ENCODE measurements at regions not wholly inside any gene's neighbourhood (a gene's known extent, or its start where the extent isn't known, plus 50 kb on each side); places are given as distances from the start of the nearest gene placed in this dataset.

- no peak for DNase-seq
Observed at GRCh38 chr15:57823325-57823882, 116.9 kb downstream of the POLR2M start.

GRCh38 chr15:57824186-57824585 is 117.7 kb downstream of the POLR2M start:
- no peak for DNase-seq

GRCh38 chr15:57827021-57827420 is 120.5 kb downstream of the POLR2M start:
- DNase-seq = no peak

GRCh38 chr15:57827971-57828370 is 121.5 kb downstream of the POLR2M start:
- DNase-seq = no peak

GRCh38 chr15:57832183-57832582 is 125.7 kb downstream of the POLR2M start:
- DNase-seq = no peak

GRCh38 chr15:57835119-57835518 is 128.6 kb downstream of the POLR2M start:
- DNase-seq = no peak

- DNase-seq = no peak
Observed at GRCh38 chr15:57849317-57849716, 142.8 kb downstream of the POLR2M start.

GRCh38 chr15:57854531-57854930 is 148.0 kb downstream of the POLR2M start:
- no peak for DNase-seq

GRCh38 chr15:57857871-57858270 is 151.4 kb downstream of the POLR2M start:
- no peak for DNase-seq

- no peak for DNase-seq
Observed at GRCh38 chr15:57859130-57859685, 152.7 kb downstream of the POLR2M start.

- DNase-seq = no peak
Observed at GRCh38 chr15:57861034-57861638, 154.6 kb downstream of the POLR2M start.

GRCh38 chr15:57861815-57862586 is 155.5 kb downstream of the POLR2M start:
- DNase-seq = no peak

- no peak for DNase-seq
Observed at GRCh38 chr15:57862761-57863160, 156.2 kb downstream of the POLR2M start.

- DNase-seq = no peak
Observed at GRCh38 chr15:57865294-57865693, 158.8 kb downstream of the POLR2M start.

GRCh38 chr15:57866149-57866736 is 159.7 kb downstream of the POLR2M start:
- DNase-seq = peak; percentile 43

- DNase-seq = no peak
Observed at GRCh38 chr15:57867970-57868798, 161.7 kb downstream of the POLR2M start.

GRCh38 chr15:57870667-57871066 is 164.2 kb downstream of the POLR2M start:
- DNase-seq = no peak

GRCh38 chr15:57872281-57873030 is 165.9 kb downstream of the POLR2M start:
- no peak for DNase-seq

GRCh38 chr15:57873564-57874209 is 167.2 kb downstream of the POLR2M start:
- no peak for DNase-seq

- DNase-seq = no peak
Observed at GRCh38 chr15:57875347-57875746, 168.8 kb downstream of the POLR2M start.

- DNase-seq = no peak
Observed at GRCh38 chr15:57878573-57878972, 172.1 kb downstream of the POLR2M start.

Measured in activated T-cell treated with anti-CD3 and anti-CD28 coated beads, Interleukin-2, amount 50 U/mL, for 1 hour (primary cell).